Spleen (tissue), 7 donors: ENCODE measurements at regions not wholly inside any gene's neighbourhood (a gene's known extent, or its start where the extent isn't known, plus 50 kb on each side); places are given as distances from the start of the nearest gene placed in this dataset.

Experiments
- CTCF ChIP-seq, 11 experiments: fragments of 200-600 bp in 7 of 11; fragments of 450-650 bp in 4 of 11; sonication (generic) in 4 of 11; IDR thresholded peaks in 8 of 11; conservative IDR thresholded peaks in 3 of 11; 1 replicate in 7 of 11; 2 replicates in 4 of 11; pipeline versions ENCODE4 v1.4.0 to v1.8.0; 2016 to 2021; ENCODE audit warnings: antibody characterized with exemption in 11 of 11, inconsistent platforms in 4 of 11, mild to moderate bottlenecking in 1 of 11
- POLR2A ChIP-seq, 3 donors: fragments of 450-650 bp; IDR thresholded peaks; one replicate each; pipeline ENCODE4 v1.5.1; 2017; ENCODE audit warnings: antibody characterized with exemption in 3 of 3, mild to moderate bottlenecking in 1 of 3
- POLR2AphosphoS5 ChIP-seq, 3 donors: sonication (generic); formaldehyde crosslinking; IDR thresholded peaks; one replicate each; pipeline ENCODE4 v1.5.1; 2017; ENCODE audit warnings: antibody characterized with exemption in 3 of 3
- donor health status: DM: no; HTN: no; CAD: no; lungs with moderate emphysema.
- donor health status: DM: no; HTN: no; CAD: no.
- donor health status: DM: no; HTN: no; CAD: no.

DNA sequence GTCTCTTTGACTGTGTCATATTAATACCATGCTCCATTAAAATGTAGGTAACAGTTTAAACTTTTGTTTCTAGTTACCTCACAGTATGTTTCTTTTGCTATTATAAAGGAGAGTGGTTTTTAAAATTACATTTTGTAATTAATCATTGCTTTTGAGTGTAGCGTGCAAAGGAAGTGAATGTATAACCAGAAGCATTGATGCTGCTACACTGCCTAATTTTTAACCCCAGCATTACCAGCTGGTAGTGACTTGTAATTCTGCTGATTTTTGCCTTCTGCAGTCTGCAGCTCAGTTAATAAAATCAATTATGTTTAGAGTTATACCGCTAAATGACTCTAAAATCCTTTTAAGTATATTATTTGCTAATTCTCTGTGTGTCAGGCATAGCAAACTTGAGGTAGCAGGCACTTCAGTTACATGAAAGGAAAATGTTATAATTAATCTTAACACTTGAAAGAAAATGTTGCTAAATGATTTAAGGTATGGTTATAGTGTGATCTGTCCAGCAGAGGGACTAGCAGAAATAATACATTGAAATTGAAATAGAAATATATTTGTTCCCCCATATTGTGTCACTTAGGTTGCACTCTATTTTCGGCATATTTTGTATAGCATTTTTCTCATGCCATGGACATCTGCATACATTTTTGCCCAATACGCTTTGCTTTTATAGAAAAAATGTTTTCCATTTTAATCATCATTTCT, 388.5 kb downstream of the CNTNAP4 start:
- TF ChIP-seq CTCF (IDR thresholded peaks at IDR 0.05 in 8 of 11, conservative IDR thresholded peaks at IDR 0.05 in 3 of 11) (no peak), POLR2AphosphoS5 (IDR thresholded peaks at IDR 0.05) (no peak), POLR2A (IDR thresholded peaks at IDR 0.05) (no peak)
